SU-DHL-6 (cell line): ENCODE measurements at regions not wholly inside any gene's neighbourhood (a gene's known extent, or its start where the extent isn't known, plus 50 kb on each side); places are given as distances from the start of the nearest gene placed in this dataset.

ENCODE experiments used
- H2AFZ ChIP-seq: fragments of 200-600 bp; sonication (generic); 2 replicates; pipeline ENCODE4 v1.6.1; 2014; ENCODE audit warnings: low read depth, mild to moderate bottlenecking, moderate library complexity, mixed read lengths, antibody characterized with exemption, low read length; ENCODE audit not compliant: severe bottlenecking
- H3F3A ChIP-seq: fragments of 200-600 bp; shearing (Covaris generic); 2 replicates; pipeline ENCODE4 v1.6.0; 2016; ENCODE audit warnings: antibody characterized with exemption, mild to moderate bottlenecking; ENCODE audit not compliant: insufficient read depth
- H3K27ac ChIP-seq: fragments of 200-600 bp; sonication (generic); 2 replicates; pipeline ENCODE4 v1.5.1; 2016; ENCODE audit warnings: low read depth, mild to moderate bottlenecking, low read length, moderate library complexity, mixed read lengths
- H3K27me3 ChIP-seq: fragments of 200-600 bp; sonication (generic), shearing (Covaris generic); 2 replicates; pipeline ENCODE4 v1.6.0; 2014; ENCODE audit warnings: mild to moderate bottlenecking, low read length
- H3K36me3 ChIP-seq: fragments of 200-600 bp; sonication (generic); 2 replicates; pipeline ENCODE4 v1.6.1; 2014; ENCODE audit warnings: mild to moderate bottlenecking, low read length, mixed read lengths
- H3K4me2 ChIP-seq: fragments of 300-600, 200-600 bp; shearing (Covaris generic), sonication (generic); 2 replicates; pipeline ENCODE4 v1.6.0; 2014; ENCODE audit warnings: low read length, low read depth, mild to moderate bottlenecking; ENCODE audit not compliant: poor library complexity, severe bottlenecking
- H3K4me3 ChIP-seq: fragments of 200-600 bp; sonication (generic); 2 replicates; pipeline ENCODE4 v1.5.1; 2014; ENCODE audit warnings: antibody characterized with exemption, low read length, mild to moderate bottlenecking, mixed read lengths; ENCODE audit not compliant: insufficient read depth, poor library complexity, severe bottlenecking
- H3K79me2 ChIP-seq: fragments of 200-600 bp; sonication (generic); 2 replicates; pipeline ENCODE4 v1.6.1; 2014; ENCODE audit warnings: mild to moderate bottlenecking, low read length, moderate library complexity; ENCODE audit not compliant: insufficient read depth
- H3K9ac ChIP-seq: fragments of 200-600 bp; sonication (generic); 2 replicates; pipeline ENCODE4 v1.7.0; 2014; ENCODE audit warnings: mild to moderate bottlenecking, low read length
- H3K9me2 ChIP-seq: fragments of 200-600 bp; sonication (generic); replicated peaks from 2 replicates; pipeline ENCODE4 v1.6.1; 2014; ENCODE audit warnings: low read length; ENCODE audit not compliant: insufficient read depth
- H3K9me3 ChIP-seq: fragments of 200-600 bp; sonication (generic); 2 replicates; pipeline ENCODE4 v1.6.1; 2014; ENCODE audit warnings: low read length, mixed read lengths; ENCODE audit not compliant: insufficient read depth
- H4K20me1 ChIP-seq: fragments of 200-600 bp; sonication (generic); 2 replicates; pipeline ENCODE4 v1.6.1; 2014; ENCODE audit warnings: low read depth, mild to moderate bottlenecking, antibody characterized with exemption, low read length, moderate library complexity, mixed read lengths
- CTCF ChIP-seq: fragments of 200-600 bp; sonication (generic); IDR thresholded peaks from one replicate; pipeline ENCODE4 v1.5.1; 2017; ENCODE audit warnings: antibody characterized with exemption, mild to moderate bottlenecking, low read length, moderate library complexity; ENCODE audit not compliant: insufficient read depth, poor library complexity, severe bottlenecking
- EZH2phosphoT487 ChIP-seq: fragments of 200-600 bp; sonication (generic), shearing (Covaris generic); conservative IDR thresholded peaks from 2 replicates; pipeline ENCODE4 v1.6.1; 2018; ENCODE audit warnings: mild to moderate bottlenecking, antibody characterized with exemption, low read length, moderate library complexity, mixed read lengths

GRCh38 chr2:55115761-55116597 lies 65.7 kb upstream of the RTN4 start:
- Histone ChIP-seq H3K4me3 (no peak overlapping the region), H3F3A (no peaks in the 10 kb centered on the region), H3K9ac (no peak overlapping the region), H3K36me3 (no peaks in the 10 kb centered on the region), H4K20me1 (no peaks in the 10 kb centered on the region), H3K9me3 (no peaks in the 10 kb centered on the region), H3K79me2 (no peaks in the 10 kb centered on the region), H3K9me2 (no peaks in the 10 kb centered on the region), H2AFZ (no peak overlapping the region), H3K27ac (no peak overlapping the region), H3K4me2 (no peak overlapping the region), H3K27me3 (no peaks in the 10 kb centered on the region)
- TF ChIP-seq CTCF, result no peak
- no peak for TF ChIP-seq EZH2phosphoT487

DNA sequence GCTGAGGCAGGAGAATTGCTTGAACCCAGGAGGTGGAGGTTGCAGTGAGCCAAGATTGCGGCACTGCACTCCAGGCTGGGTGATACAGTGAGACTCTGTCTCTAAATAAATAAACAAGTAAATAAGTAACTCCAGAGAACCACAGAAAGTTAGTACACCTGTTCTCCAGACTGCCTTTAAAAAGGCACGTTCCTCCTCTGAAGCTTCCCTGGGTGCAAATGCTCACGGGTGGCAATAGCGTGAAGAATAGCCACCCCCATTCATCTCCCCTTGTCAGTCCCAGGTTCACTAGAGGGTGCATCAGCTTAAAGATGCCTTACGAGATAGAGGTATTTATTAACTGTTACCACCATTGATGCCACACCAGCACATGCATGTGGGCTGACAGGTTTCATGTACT lies 64.3 kb upstream of the RTN4 start:
- no peaks in the 10 kb centered on the region for H3K9me3 ChIP-seq
- H3K9ac ChIP-seq, result no peak overlapping the region
- H3F3A ChIP-seq, result no peaks in the 10 kb centered on the region
- no peak overlapping the region for H2AFZ ChIP-seq
- no peak overlapping the region for H3K4me2 ChIP-seq
- no peaks in the 10 kb centered on the region for H3K27me3 ChIP-seq
- H3K36me3 ChIP-seq, result no peaks in the 10 kb centered on the region
- no peaks in the 10 kb centered on the region for H3K79me2 ChIP-seq
- TF ChIP-seq EZH2phosphoT487, result no peak
- TF ChIP-seq CTCF, result no peak
- no peak overlapping the region for H3K4me3 ChIP-seq
- no peaks in the 10 kb centered on the region for H4K20me1 ChIP-seq
- H3K27ac ChIP-seq, result no peak overlapping the region
- no peaks in the 10 kb centered on the region for H3K9me2 ChIP-seq

- Histone ChIP-seq H3K27ac (no peak overlapping the region), H3K9ac (no peak overlapping the region), H3F3A (no peaks in the 10 kb centered on the region), H3K79me2 (no peaks in the 10 kb centered on the region), H3K27me3 (no peaks in the 10 kb centered on the region), H3K36me3 (no peaks in the 10 kb centered on the region), H4K20me1 (no peaks in the 10 kb centered on the region), H2AFZ (no peak overlapping the region), H3K4me3 (no peak overlapping the region), H3K4me2 (no peak overlapping the region), H3K9me2 (no peaks in the 10 kb centered on the region), H3K9me3 (no peaks in the 10 kb centered on the region)
- TF ChIP-seq CTCF (no peak), EZH2phosphoT487 (no peak)
These were observed 63.8 kb upstream of the RTN4 start for GRCh38 chr2:55114082-55114481.
